ENCODE measurements at regions not wholly inside any gene's neighbourhood (a gene's known extent, or its start where the extent isn't known, plus 50 kb on each side); places are given as distances from the start of the nearest gene placed in this dataset.
"Not testable (repeated sequence)": the region's sequence is repeated elsewhere in the genome, so short reads cannot be mapped to it uniquely, and the experiment has no call there.

GRCh38 chrX:34230156-34230555, 98.0 kb upstream of the FAM47A start:
- not testable (repeated sequence) for TF ChIP-seq EZH2 (IDR thresholded peaks at IDR 0.05; ENCODE audit: borderline replicate concordance, low read depth, low read length, severe bottlenecking); FOS (IDR thresholded peaks at IDR 0.05; ENCODE audit: borderline replicate concordance, insufficient read depth, low read length); CTCF (IDR thresholded peaks at IDR 0.05; ENCODE audit: extremely low read depth in 1 of 2, insufficient read depth in 1 of 2, low read depth in 1 of 2, low read length in 2 of 2); POLR2A (IDR thresholded peaks at IDR 0.05; ENCODE audit: low read depth, low read length); POLR2AphosphoS5 (IDR thresholded peaks at IDR 0.05; ENCODE audit: insufficient read depth, low read depth, low read length); MAX (IDR thresholded peaks at IDR 0.05; ENCODE audit: insufficient read depth, insufficient read length)

All from endothelial cell of umbilical vein (primary cell).